GM12878 (cell line): ENCODE measurements at regions not wholly inside any gene's neighbourhood (a gene's known extent, or its start where the extent isn't known, plus 50 kb on each side); places are given as distances from the start of the nearest gene placed in this dataset.

Source experiments
- ATAC-seq: fragments of 200-7000 bp; cut with Tn5 transposase; 3 replicates; pipeline ENCODE4 v1.9.1; 2020; ENCODE audit warnings: mild to moderate bottlenecking, moderate library complexity
- BruUV-seq: library from RNA; stranded (reverse); fragments of 400-500 nt; replicated peaks from 2 replicates; lab custom pipeline; 2021; lab: Mats Ljungman, UMichigan
- CTCF ChIA-PET: fragments of 300-600 bp; sonication (Branson Sonifier 250); formaldehyde crosslinking; extraction: SDS; loops from one replicate; lab custom pipeline; 2021; ENCODE audit warnings: inconsistent platforms; lab: Yijun Ruan, JAX
- POLR2A ChIA-PET: fragments of 350-600 bp; formaldehyde crosslinking; extraction: SDS; loops from one replicate; lab custom pipeline; 2021; ENCODE audit warnings: inconsistent platforms; lab: Charles Lee
- RAD21 ChIA-PET: fragments of 300-600 bp; sonication (Branson Sonifier 250); formaldehyde crosslinking; loops from one replicate; lab custom pipeline; 2023; ENCODE audit warnings: antibody characterized with exemption; ENCODE audit not compliant: unreplicated experiment; lab: Charles Lee
- SMC1A ChIA-PET: fragments of 300-600 bp; sonication (Branson Sonifier 250); formaldehyde crosslinking; loops from one replicate; lab custom pipeline; 2023; ENCODE audit not compliant: unreplicated experiment, uncharacterized antibody; lab: Charles Lee
- DNase-seq: peaks from one replicate; pipeline ENCODE4 v3.0.0-alpha.2; 2011; ENCODE audit warnings: low read depth, low spot score
- FAIRE-seq: peaks from 3 replicates; lab custom pipeline; 2011; peaks lifted over from hg19 to GRCh38; lab: Jason Lieb, UNC
- H2AFZ ChIP-seq: 2 replicates; pipeline ENCODE4 v1.6.0; 2011; ENCODE audit warnings: low read depth, low read length, control low read depth; ENCODE audit not compliant: control insufficient read depth
- H3K27ac ChIP-seq: 2 replicates; pipeline ENCODE4 v1.5.1; 2011; ENCODE audit warnings: control low read depth; ENCODE audit not compliant: control insufficient read depth, insufficient read depth
- H3K27me3 ChIP-seq, 2 experiments: replicated peaks in 1 of 2; 2 replicates each; pipeline versions ENCODE4 v1.6.0 to v1.6.1; 2011; ENCODE audit warnings: low read length in 1 of 2; ENCODE audit not compliant: control insufficient read depth in 2 of 2, insufficient read depth in 2 of 2
- H3K36me3 ChIP-seq, 2 experiments: 2 replicates each; pipeline ENCODE4 v1.5.1; 2011; ENCODE audit warnings: low read length in 1 of 2; ENCODE audit not compliant: control insufficient read depth in 2 of 2, insufficient read depth in 2 of 2
- H3K4me1 ChIP-seq: 2 replicates; pipeline ENCODE4 v1.6.1; 2011; ENCODE audit warnings: mild to moderate bottlenecking, low read length, moderate library complexity, mixed read lengths; ENCODE audit not compliant: control insufficient read depth, insufficient read depth
- H3K4me2 ChIP-seq: 2 replicates; pipeline ENCODE4 v1.6.0; 2011; ENCODE audit warnings: control low read depth; ENCODE audit not compliant: control insufficient read depth, insufficient read depth
- H3K4me3 ChIP-seq: fragments of 200-600 bp; sonication (generic); 2 replicates; pipeline ENCODE4 v1.5.1; 2016
- H3K79me2 ChIP-seq: 2 replicates; pipeline ENCODE4 v1.6.0; 2011; ENCODE audit warnings: low read length; ENCODE audit not compliant: control insufficient read depth, insufficient read depth
- H3K9ac ChIP-seq: 2 replicates; pipeline ENCODE4 v1.8.0; 2011; ENCODE audit warnings: low read length, control low read depth, mixed read lengths; ENCODE audit not compliant: control insufficient read depth, insufficient read depth
- H3K9me3 ChIP-seq: replicated peaks from 3 replicates; pipeline ENCODE4 v1.5.1; 2011; ENCODE audit warnings: mild to moderate bottlenecking, low read length; ENCODE audit not compliant: control insufficient read depth, insufficient read depth
- H4K20me1 ChIP-seq: 2 replicates; pipeline ENCODE4 v1.6.0; 2011; ENCODE audit not compliant: control insufficient read depth, insufficient read depth
- BMI1 ChIP-seq: fragments of 450-650 bp; IDR thresholded peaks from 2 replicates; pipeline ENCODE4 v1.6.1; 2016; ENCODE audit warnings: mild to moderate bottlenecking, moderate library complexity, borderline replicate concordance
- IRF4 ChIP-seq: IDR thresholded peaks from 2 replicates; pipeline ENCODE4 v1.6.1; 2011; ENCODE audit warnings: low read depth, low read length
- MYC ChIP-seq: IDR thresholded peaks from 2 replicates; pipeline ENCODE4 v1.6.1; 2011; ENCODE audit warnings: mild to moderate bottlenecking, low read length, moderate library complexity, inconsistent platforms; ENCODE audit not compliant: insufficient read depth, insufficient replicate concordance, insufficient read length, severe bottlenecking
- NBN ChIP-seq: fragments of 450-650 bp; IDR thresholded peaks from 2 replicates; pipeline ENCODE4 v1.6.1; 2016
- NFIC ChIP-seq: IDR thresholded peaks from 2 replicates; pipeline ENCODE4 v1.6.1; 2012; ENCODE audit warnings: low read depth, mild to moderate bottlenecking, inconsistent platforms, low read length, moderate library complexity
- STAT1 ChIP-seq: fragments of 450-650 bp; conservative IDR thresholded peaks from 2 replicates; pipeline ENCODE4 v1.6.1; 2014; ENCODE audit warnings: antibody characterized with exemption, mild to moderate bottlenecking
- TCF3 ChIP-seq: IDR thresholded peaks from 2 replicates; pipeline ENCODE4 v1.6.1; 2012; ENCODE audit warnings: low read depth, mild to moderate bottlenecking, low read length, borderline replicate concordance; ENCODE audit not compliant: insufficient read depth
- WGBS: methylation state at CpG from one replicate; pipeline ENCODE4 v1.1.6; 2016; ENCODE audit warnings: low lambda C conversion rate; ENCODE audit not compliant: insufficient replicate concordance, insufficient coverage; ENCODE audit errors: missing lambda C conversion rate; 5-methylcytosine and 5-hydroxymethylcytosine counted together
- in situ Hi-C: fragments of 300-500 bp; cut with MboI; formaldehyde crosslinking; loops from 9 replicates; pipeline ENCODE4 v1.14.3; 2018; ENCODE audit warnings: mixed read lengths
- intact Hi-C: fragments of 100-400 bp; cut with micrococcal nuclease; formaldehyde crosslinking; loops from one replicate; pipeline ENCODE4 v1.14.2; 2022; ENCODE audit not compliant: unreplicated experiment
- TF ChIP-seq, protein P1 (sequence below): fragments of 450-650 bp; IDR thresholded peaks from 2 replicates; pipeline ENCODE4 v1.6.1; 2017; ENCODE audit warnings: mild to moderate bottlenecking

- DNase-seq: no peak
- ATAC-seq: no peak
- RAD21 ChIA-PET: no interaction called here
- no peak overlapping the region for H3K4me3 ChIP-seq
- in situ Hi-C loops: no loop called here
- CTCF ChIA-PET: no interaction called here
- no peak overlapping the region for H2AFZ ChIP-seq
- H3K27ac ChIP-seq: no peak overlapping the region
- no peaks in the 10 kb centered on the region for H3K36me3 ChIP-seq
- POLR2A ChIA-PET: no interaction called here
- H3K9ac ChIP-seq: no peak overlapping the region
- SMC1A ChIA-PET: no interaction called here
- H3K79me2 ChIP-seq: no peaks in the 10 kb centered on the region
- intact Hi-C loops: no loop called here
- no TSS peak for BruUV-seq
- no peaks in the 10 kb centered on the region for H4K20me1 ChIP-seq
- WGBS: 51% methylated on average over 3 of the region's 3 CpGs
- H3K4me1 ChIP-seq: no peaks in the 10 kb centered on the region
- no peak for TF ChIP-seq BMI1
- no peak for TF ChIP-seq STAT1
- TF ChIP-seq TCF3: no peak
- TF ChIP-seq, protein P1, sequence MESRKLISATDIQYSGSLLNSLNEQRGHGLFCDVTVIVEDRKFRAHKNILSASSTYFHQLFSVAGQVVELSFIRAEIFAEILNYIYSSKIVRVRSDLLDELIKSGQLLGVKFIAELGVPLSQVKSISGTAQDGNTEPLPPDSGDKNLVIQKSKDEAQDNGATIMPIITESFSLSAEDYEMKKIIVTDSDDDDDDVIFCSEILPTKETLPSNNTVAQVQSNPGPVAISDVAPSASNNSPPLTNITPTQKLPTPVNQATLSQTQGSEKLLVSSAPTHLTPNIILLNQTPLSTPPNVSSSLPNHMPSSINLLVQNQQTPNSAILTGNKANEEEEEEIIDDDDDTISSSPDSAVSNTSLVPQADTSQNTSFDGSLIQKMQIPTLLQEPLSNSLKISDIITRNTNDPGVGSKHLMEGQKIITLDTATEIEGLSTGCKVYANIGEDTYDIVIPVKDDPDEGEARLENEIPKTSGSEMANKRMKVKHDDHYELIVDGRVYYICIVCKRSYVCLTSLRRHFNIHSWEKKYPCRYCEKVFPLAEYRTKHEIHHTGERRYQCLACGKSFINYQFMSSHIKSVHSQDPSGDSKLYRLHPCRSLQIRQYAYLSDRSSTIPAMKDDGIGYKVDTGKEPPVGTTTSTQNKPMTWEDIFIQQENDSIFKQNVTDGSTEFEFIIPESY: no peak
- H3K4me2 ChIP-seq: no peak overlapping the region
- no peaks in the 10 kb centered on the region for H3K27me3 ChIP-seq
- FAIRE-seq: no peak
- no peaks in the 10 kb centered on the region for H3K9me3 ChIP-seq
Measured at GRCh38 chr4:66017671-66018070, 347.4 kb upstream of the EPHA5 start.

- FAIRE-seq: no peak
- H3K4me3 ChIP-seq: no peak overlapping the region
- TF ChIP-seq NBN (no peak), MYC (no peak), NFIC (no peak), IRF4 (no peak)
- in situ Hi-C loops: no loop called here
- SMC1A ChIA-PET: no interaction called here
- no peaks in the 10 kb centered on the region for H3K36me3 ChIP-seq
- no peak for ATAC-seq
- no peaks in the 10 kb centered on the region for H3K27me3 ChIP-seq
- RAD21 ChIA-PET: no interaction called here
- no TSS peak for BruUV-seq
- CTCF ChIA-PET: no interaction called here
- H3K9ac ChIP-seq: no peak overlapping the region
- WGBS: 0% methylated on average over 1 of the region's 1 CpG
- no peaks in the 10 kb centered on the region for H3K4me1 ChIP-seq
- no peak for DNase-seq
- POLR2A ChIA-PET: no interaction called here
- intact Hi-C loops: no loop called here
- no peaks in the 10 kb centered on the region for H3K9me3 ChIP-seq
- H3K27ac ChIP-seq: no peak overlapping the region
- no peaks in the 10 kb centered on the region for H3K79me2 ChIP-seq
- H4K20me1 ChIP-seq: no peaks in the 10 kb centered on the region
- no peak overlapping the region for H2AFZ ChIP-seq
- H3K4me2 ChIP-seq: no peak overlapping the region
Measured at GRCh38 chr4:66016240-66016639, 346.0 kb upstream of the EPHA5 start.
